Lower lobe of right lung (tissue), 2 donors: ENCODE measurements at regions not wholly inside any gene's neighbourhood (a gene's known extent, or its start where the extent isn't known, plus 50 kb on each side); places are given as distances from the start of the nearest gene placed in this dataset.

Source experiments
- ATAC-seq, 2 donors: fragments of 200-7000 bp; cut with Tn5 transposase; one replicate each; pipeline ENCODE4 v1.9.1; 2020 to 2022; ENCODE audit warnings: mild to moderate bottlenecking in 2 of 2, moderate library complexity in 2 of 2
- DNase-seq: peaks from one replicate; pipeline ENCODE4 v3.0.0-alpha.2; 2020
- H3K27ac ChIP-seq: fragments of 200-600 bp; one replicate; pipeline ENCODE4 v1.8.0; 2022
- H3K27me3 ChIP-seq: fragments of 200-600 bp; one replicate; pipeline ENCODE4 v1.8.0; 2022; ENCODE audit warnings: low read depth
- H3K36me3 ChIP-seq: fragments of 200-600 bp; one replicate; pipeline ENCODE4 v1.8.0; 2022; ENCODE audit warnings: mild to moderate bottlenecking
- H3K4me1 ChIP-seq: fragments of 200-600 bp; one replicate; pipeline ENCODE4 v1.8.0; 2022
- H3K4me3 ChIP-seq: fragments of 200-600 bp; one replicate; pipeline ENCODE4 v1.8.0; 2022; ENCODE audit warnings: mild to moderate bottlenecking
- H3K9me3 ChIP-seq: fragments of 200-600 bp; one replicate; pipeline ENCODE4 v1.8.0; 2022
- CTCF ChIP-seq: fragments of 200-600 bp; IDR thresholded peaks from one replicate; pipeline ENCODE4 v1.8.0; 2022; ENCODE audit warnings: antibody characterized with exemption, mild to moderate bottlenecking
- intact Hi-C: fragments of 100-400 bp; cut with DNase I; formaldehyde crosslinking; loops from one replicate; pipeline ENCODE4 v1.11.0; 2022
- donor health status: DM: no; HTN: yes; CAD: no; lungs with severe emphysema.

GRCh38 chr4:31272331-31273061 lies 552.3 kb downstream of the PCDH7 start:
- TF ChIP-seq CTCF = no peak
- Histone ChIP-seq H3K36me3 (no peaks in the 10 kb centered on the region), H3K4me1 (no peaks in the 10 kb centered on the region), H3K4me3 (no peak overlapping the region), H3K9me3 (no peaks in the 10 kb centered on the region), H3K27me3 (no peaks in the 10 kb centered on the region), H3K27ac (no peak overlapping the region)
- no peak for DNase-seq
- no peak for ATAC-seq
- intact Hi-C loops = no loop called here

GRCh38 chr4:31275906-31276305 lies 555.7 kb downstream of the PCDH7 start:
- no peak for TF ChIP-seq CTCF
- no peaks in the 10 kb centered on the region for H3K4me1 ChIP-seq
- DNase-seq = no peak
- intact Hi-C loops = no loop called here
- H3K9me3 ChIP-seq = no peaks in the 10 kb centered on the region
- H3K36me3 ChIP-seq = no peaks in the 10 kb centered on the region
- H3K27me3 ChIP-seq = no peaks in the 10 kb centered on the region
- no peak overlapping the region for H3K27ac ChIP-seq
- no peak overlapping the region for H3K4me3 ChIP-seq
- no peak for ATAC-seq

- H3K27ac ChIP-seq = no peak overlapping the region
- TF ChIP-seq CTCF = no peak
- H3K36me3 ChIP-seq = no peaks in the 10 kb centered on the region
- DNase-seq = no peak
- no peak for ATAC-seq
- no peaks in the 10 kb centered on the region for H3K4me1 ChIP-seq
- H3K27me3 ChIP-seq = no peaks in the 10 kb centered on the region
- intact Hi-C loops = no loop called here
- H3K4me3 ChIP-seq = no peak overlapping the region
- H3K9me3 ChIP-seq = no peaks in the 10 kb centered on the region
These were observed 563.5 kb downstream of the PCDH7 start for GRCh38 chr4:31283679-31284078.

- no peak overlapping the region for H3K4me3 ChIP-seq
- H3K4me1 ChIP-seq = no peaks in the 10 kb centered on the region
- no peaks in the 10 kb centered on the region for H3K27me3 ChIP-seq
- intact Hi-C loops = no loop called here
- H3K9me3 ChIP-seq = no peaks in the 10 kb centered on the region
- H3K36me3 ChIP-seq = no peaks in the 10 kb centered on the region
- no peak for DNase-seq
- no peak overlapping the region for H3K27ac ChIP-seq
- no peak for ATAC-seq
- TF ChIP-seq CTCF = no peak
These were observed 570.7 kb downstream of the PCDH7 start for GRCh38 chr4:31290836-31291235.

GRCh38 chr4:31291238-31291637 lies 571.1 kb downstream of the PCDH7 start:
- Histone ChIP-seq H3K9me3 (no peaks in the 10 kb centered on the region), H3K4me1 (no peaks in the 10 kb centered on the region), H3K4me3 (no peak overlapping the region), H3K27me3 (no peaks in the 10 kb centered on the region), H3K27ac (no peak overlapping the region), H3K36me3 (no peaks in the 10 kb centered on the region)
- no peak for ATAC-seq
- intact Hi-C loops = no loop called here
- no peak for TF ChIP-seq CTCF
- no peak for DNase-seq
